HepG2 (cell line): ENCODE measurements at regions not wholly inside any gene's neighbourhood (a gene's known extent, or its start where the extent isn't known, plus 50 kb on each side); places are given as distances from the start of the nearest gene placed in this dataset.
A peak's percentile ranks its signal among the peaks of the same experiment; 100 is the strongest.
"Not testable (repeated sequence)": the region's sequence is repeated elsewhere in the genome, so short reads cannot be mapped to it uniquely, and the experiment has no call there.

ENCODE experiments used
- ATAC-seq: fragments of 200-7000 bp; cut with Tn5 transposase; 3 replicates; pipeline ENCODE4 v1.9.1; 2020; ENCODE audit warnings: mild to moderate bottlenecking, moderate library complexity
- BruUV-seq: library from RNA; stranded (reverse); fragments of 400-500 nt; replicated peaks from 2 replicates; lab custom pipeline; 2021; lab: Mats Ljungman, UMichigan
- CTCF ChIA-PET: fragments of 300-600 bp; formaldehyde crosslinking; extraction: SDS; loops from one replicate; lab custom pipeline; 2021; ENCODE audit warnings: low total read pairs, inconsistent platforms, low intra/inter-chr PET ratio; lab: Yijun Ruan, JAX
- POLR2A ChIA-PET: fragments of 350-600 bp; sonication (Branson Sonifier 250); formaldehyde crosslinking; loops from one replicate; lab custom pipeline; 2020; ENCODE audit warnings: antibody characterized with exemption, inconsistent platforms; lab: Yijun Ruan, JAX
- DNase-seq: peaks from one replicate; pipeline ENCODE4 v3.0.0-alpha.2; 2015; ENCODE audit warnings: low spot score
- FAIRE-seq: peaks from 3 replicates; lab custom pipeline; 2011; peaks lifted over from hg19 to GRCh38; lab: Jason Lieb, UNC
- H2AFZ ChIP-seq: one replicate; pipeline ENCODE4 v1.6.1; 2011; ENCODE audit warnings: low read length, inconsistent platforms
- H3K27ac ChIP-seq: fragments of 300-600 bp; 3 replicates; pipeline ENCODE4 v1.8.0; 2011; ENCODE audit warnings: mixed run types, mild to moderate bottlenecking, mixed read lengths, low read length, inconsistent platforms; ENCODE audit not compliant: insufficient read depth; ENCODE audit errors: extremely low read length
- H3K27me3 ChIP-seq, 2 experiments: fragments of 200-600 bp in 1 of 2; 2 replicates in 1 of 2; 3 replicates in 1 of 2; pipeline versions ENCODE4 v1.6.0 to v1.8.0; 2011; ENCODE audit warnings: low read length in 2 of 2, mild to moderate bottlenecking in 2 of 2, moderate library complexity in 2 of 2, inconsistent platforms in 1 of 2; ENCODE audit not compliant: insufficient read depth in 2 of 2, control insufficient read depth in 1 of 2
- H3K36me3 ChIP-seq, 2 experiments: fragments of 200-600 bp in 1 of 2; replicated peaks in 1 of 2; 2 replicates in 1 of 2; 3 replicates in 1 of 2; pipeline versions ENCODE4 v1.5.1 to v1.8.0; 2011; ENCODE audit warnings: low read length in 2 of 2, inconsistent platforms in 1 of 2; ENCODE audit not compliant: insufficient read depth in 2 of 2, control insufficient read depth in 1 of 2
- H3K4me1 ChIP-seq: 2 replicates; pipeline ENCODE4 v1.5.1; 2012; ENCODE audit warnings: low read length, inconsistent platforms; ENCODE audit not compliant: insufficient read depth
- H3K4me2 ChIP-seq: 2 replicates; pipeline ENCODE4 v1.6.0; 2011; ENCODE audit warnings: low read depth, low read length, inconsistent platforms
- H3K4me3 ChIP-seq, 3 experiments: fragments of 200-600 bp in 1 of 3; sonication (generic), shearing (Covaris generic) in 1 of 3; replicated peaks in 1 of 3; 2 replicates each; pipeline ENCODE4 v1.5.1; 2011 to 2016; ENCODE audit warnings: low read length in 3 of 3, inconsistent platforms in 2 of 3, low read depth in 2 of 3, mild to moderate bottlenecking in 2 of 3, control low read depth in 1 of 3, mixed read lengths in 1 of 3; ENCODE audit not compliant: insufficient read depth in 1 of 3
- H3K79me2 ChIP-seq: one replicate; pipeline ENCODE4 v1.6.1; 2011; ENCODE audit warnings: low read length, inconsistent platforms; ENCODE audit not compliant: insufficient read depth
- H3K9ac ChIP-seq: 2 replicates; pipeline ENCODE4 v1.6.0; 2011; ENCODE audit warnings: mild to moderate bottlenecking, low read depth, low read length, inconsistent platforms; ENCODE audit not compliant: insufficient read depth
- H3K9me3 ChIP-seq: 2 replicates; pipeline ENCODE4 v1.5.1; 2012; ENCODE audit warnings: mild to moderate bottlenecking, low read length
- H4K20me1 ChIP-seq: 2 replicates; pipeline ENCODE4 v1.6.0; 2011; ENCODE audit warnings: inconsistent platforms, mild to moderate bottlenecking, low read length, moderate library complexity; ENCODE audit not compliant: insufficient read depth
- FLYWCH1 ChIP-seq: sonication (generic); formaldehyde crosslinking; IDR thresholded peaks from 2 replicates; pipeline ENCODE4 v1.8.1; 2023; ENCODE audit warnings: mild to moderate bottlenecking, missing genetic modification reagents
- SMC3 ChIP-seq: IDR thresholded peaks from 2 replicates; pipeline ENCODE4 v1.6.1; 2011; ENCODE audit warnings: low read length, improper control_type of control experiment
- STAG1 ChIP-seq: sonication (generic); formaldehyde crosslinking; IDR thresholded peaks from 2 replicates; pipeline ENCODE4 v1.4.0; 2020; ENCODE audit warnings: missing genetic modification reagents
- WGBS: methylation state at CpG from one replicate; pipeline ENCODE4 v1.1.6; 2017; ENCODE audit warnings: low lambda C conversion rate; 5-methylcytosine and 5-hydroxymethylcytosine counted together
- in situ Hi-C: cut with HindIII; loops from 2 replicates; pipeline ENCODE4 v1.10.0; 2017; ENCODE audit warnings: low pct_unique_long_range_greater_than_20kb; ENCODE audit not compliant: extremely low pct_ligation_motif_present
- intact Hi-C: fragments of 100-400 bp; cut with micrococcal nuclease; formaldehyde crosslinking; loops from one replicate; pipeline ENCODE4 v1.10.0; 2022; ENCODE audit not compliant: unreplicated experiment
- TF ChIP-seq, protein P1 (sequence below): sonication (generic); formaldehyde crosslinking; IDR thresholded peaks from 2 replicates; pipeline ENCODE4 v1.5.0; 2020; ENCODE audit warnings: mild to moderate bottlenecking, missing genetic modification reagents, moderate library complexity

DNA sequence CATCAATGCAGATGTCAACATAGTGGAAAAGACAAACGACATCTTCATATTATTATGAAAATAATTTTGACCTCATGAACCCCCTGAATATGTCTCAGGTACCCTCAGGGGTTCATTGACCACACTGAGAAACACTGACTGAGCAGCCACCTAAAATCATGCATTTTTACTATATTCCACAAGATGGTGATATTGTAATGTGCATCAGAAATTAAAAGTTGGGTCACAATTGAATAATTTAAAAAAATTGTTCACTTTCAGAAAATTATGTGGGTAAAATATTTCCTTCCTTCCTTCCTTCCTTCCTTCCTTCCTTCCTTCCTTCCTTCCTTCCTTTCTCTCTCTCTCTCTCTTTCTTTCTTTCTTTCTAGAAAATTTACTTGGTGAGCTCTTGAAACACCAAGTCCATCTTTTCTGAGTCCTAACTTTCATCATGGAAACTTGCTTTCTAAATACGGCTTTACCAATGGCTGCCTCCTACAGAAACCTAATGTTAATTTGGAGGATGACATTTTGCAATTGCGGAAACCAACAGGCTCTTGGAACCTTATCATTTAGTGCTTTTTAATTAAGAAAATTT is 103.6 kb downstream of the RTL3 start:
- BruUV-seq, result no TSS peak
- no peak overlapping the region for H3K4me3 ChIP-seq

DNA sequence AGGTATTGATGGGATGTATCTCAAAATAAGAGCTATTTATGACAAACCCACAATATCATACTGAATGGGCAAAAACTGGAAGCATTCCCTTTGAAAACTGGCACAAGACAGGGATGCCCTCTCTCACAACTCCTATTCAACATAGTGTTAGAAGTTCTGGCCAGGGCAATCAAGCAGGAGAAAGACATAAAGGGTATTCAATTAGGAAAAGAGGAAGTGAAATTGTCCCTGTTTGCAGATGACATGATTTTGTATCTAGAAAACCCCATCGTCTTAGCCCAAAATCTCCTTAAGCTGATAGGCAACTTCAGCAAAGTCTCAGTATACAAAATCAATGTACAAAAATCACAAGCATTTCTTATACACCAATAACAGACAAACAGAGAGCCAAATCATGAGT is 106.5 kb downstream of the RTL3 start:
- CTCF ChIA-PET, H3K36me3 ChIP-seq, H2AFZ ChIP-seq, H3K79me2 ChIP-seq, DNase-seq, intact Hi-C loops, ATAC-seq, H3K27me3 ChIP-seq, BruUV-seq, in situ Hi-C loops, H3K27ac ChIP-seq, H3K4me1 ChIP-seq, H3K4me2 ChIP-seq, H4K20me1 ChIP-seq, H3K9me3 ChIP-seq, FAIRE-seq, POLR2A ChIA-PET, H3K4me3 ChIP-seq, H3K9ac ChIP-seq: not testable (repeated sequence)
- WGBS, result no CpG with 5 or more reads among the region's 1 CpG

More for the DNA sequence above, 103.6 kb downstream of the RTL3 start:
- H3K9me3 ChIP-seq, result no peaks in the 10 kb centered on the region
- no peak overlapping the region for H3K4me2 ChIP-seq
- no peaks in the 10 kb centered on the region for H3K36me3 ChIP-seq
- ChIA-PET POLR2A (no interaction called here), CTCF (interaction anchor here (1.2 kb wide), 1 partner anchor 526 kb away, joined by 3 read pairs; no protein-coding TSS in a partner anchor)
- no peak overlapping the region for H2AFZ ChIP-seq
- no peaks in the 10 kb centered on the region for H4K20me1 ChIP-seq
- in situ Hi-C loops (no loop called here), intact Hi-C loops (loop anchor here (5.0 kb wide), 1 partner anchor 332 kb away; no protein-coding TSS in a partner anchor)
- WGBS, result 3% methylated on average over 3 of the region's 3 CpGs
- no peaks in the 10 kb centered on the region for H3K27me3 ChIP-seq
- H3K9ac ChIP-seq, result no peak overlapping the region
- H3K4me1 ChIP-seq, result no peaks in the 10 kb centered on the region
- FAIRE-seq (no peak), ATAC-seq (no peak), DNase-seq (no peak)
- no peak for TF ChIP-seq FLYWCH1
- peak; percentile 59 for TF ChIP-seq STAG1 (CRISPR knock-in tag)
- TF ChIP-seq, protein P1, sequence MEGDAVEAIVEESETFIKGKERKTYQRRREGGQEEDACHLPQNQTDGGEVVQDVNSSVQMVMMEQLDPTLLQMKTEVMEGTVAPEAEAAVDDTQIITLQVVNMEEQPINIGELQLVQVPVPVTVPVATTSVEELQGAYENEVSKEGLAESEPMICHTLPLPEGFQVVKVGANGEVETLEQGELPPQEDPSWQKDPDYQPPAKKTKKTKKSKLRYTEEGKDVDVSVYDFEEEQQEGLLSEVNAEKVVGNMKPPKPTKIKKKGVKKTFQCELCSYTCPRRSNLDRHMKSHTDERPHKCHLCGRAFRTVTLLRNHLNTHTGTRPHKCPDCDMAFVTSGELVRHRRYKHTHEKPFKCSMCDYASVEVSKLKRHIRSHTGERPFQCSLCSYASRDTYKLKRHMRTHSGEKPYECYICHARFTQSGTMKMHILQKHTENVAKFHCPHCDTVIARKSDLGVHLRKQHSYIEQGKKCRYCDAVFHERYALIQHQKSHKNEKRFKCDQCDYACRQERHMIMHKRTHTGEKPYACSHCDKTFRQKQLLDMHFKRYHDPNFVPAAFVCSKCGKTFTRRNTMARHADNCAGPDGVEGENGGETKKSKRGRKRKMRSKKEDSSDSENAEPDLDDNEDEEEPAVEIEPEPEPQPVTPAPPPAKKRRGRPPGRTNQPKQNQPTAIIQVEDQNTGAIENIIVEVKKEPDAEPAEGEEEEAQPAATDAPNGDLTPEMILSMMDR, result peak; percentile 24; the same call in 1 of the 2 replicates
- TF ChIP-seq SMC3, result 0 out of 2 replicates have a peak, but pooled peaks have one; percentile 18
- no peak overlapping the region for H3K27ac ChIP-seq
- no peaks in the 10 kb centered on the region for H3K79me2 ChIP-seq
